KMS-11 (cell line): ENCODE measurements at regions not wholly inside any gene's neighbourhood (a gene's known extent, or its start where the extent isn't known, plus 50 kb on each side); places are given as distances from the start of the nearest gene placed in this dataset.

ENCODE experiments used
- H2AFZ ChIP-seq: fragments of 200-600 bp; sonication (generic); 2 replicates; pipeline ENCODE4 v1.6.1; 2016; ENCODE audit warnings: antibody characterized with exemption, mixed run types, low read depth
- H3K27ac ChIP-seq: fragments of 200-600 bp; sonication (generic); 2 replicates; pipeline ENCODE4 v1.6.1; 2016; ENCODE audit warnings: mild to moderate bottlenecking, mixed run types
- H3K27me3 ChIP-seq: fragments of 200-600 bp; sonication (generic); 2 replicates; pipeline ENCODE4 v1.6.1; 2017; ENCODE audit warnings: mild to moderate bottlenecking, low read depth, mixed run types, moderate library complexity; ENCODE audit not compliant: insufficient read depth
- H3K36me3 ChIP-seq: fragments of 200-600 bp; sonication (generic); 2 replicates; pipeline ENCODE4 v1.6.1; 2017; ENCODE audit warnings: mild to moderate bottlenecking, mixed run types; ENCODE audit not compliant: insufficient read depth
- H3K4me1 ChIP-seq: fragments of 200-600 bp; sonication (generic); 2 replicates; pipeline ENCODE4 v1.6.1; 2016; ENCODE audit warnings: mild to moderate bottlenecking, low read depth, mixed run types; ENCODE audit not compliant: poor library complexity, severe bottlenecking
- H3K4me2 ChIP-seq: fragments of 200-600 bp; sonication (generic); 2 replicates; pipeline ENCODE4 v1.7.0; 2016; ENCODE audit warnings: mild to moderate bottlenecking, mixed run types
- H3K4me3 ChIP-seq: fragments of 200-600 bp; sonication (generic); IDR thresholded peaks from 2 replicates; pipeline ENCODE4 v1.6.1; 2017; ENCODE audit warnings: low read depth, low read length, mixed read lengths; ENCODE audit not compliant: insufficient read depth
- H3K79me2 ChIP-seq: fragments of 200-600 bp; sonication (generic); 2 replicates; pipeline ENCODE4 v1.6.1; 2016; ENCODE audit warnings: low read depth, mixed run types; ENCODE audit not compliant: insufficient read depth
- H3K9ac ChIP-seq: fragments of 200-600 bp; sonication (generic); 2 replicates; pipeline ENCODE4 v1.6.1; 2016; ENCODE audit warnings: mild to moderate bottlenecking, mixed run types
- H4K20me1 ChIP-seq: fragments of 200-600 bp; sonication (generic); 2 replicates; pipeline ENCODE4 v1.6.1; 2016; ENCODE audit warnings: mild to moderate bottlenecking, mixed run types; ENCODE audit not compliant: insufficient read depth
- CTCF ChIP-seq: fragments of 200-600 bp; sonication (generic); conservative IDR thresholded peaks from 2 replicates; pipeline ENCODE4 v1.6.1; 2017; ENCODE audit warnings: low read depth, mild to moderate bottlenecking, antibody characterized with exemption, low read length, moderate library complexity, mixed read lengths

DNA sequence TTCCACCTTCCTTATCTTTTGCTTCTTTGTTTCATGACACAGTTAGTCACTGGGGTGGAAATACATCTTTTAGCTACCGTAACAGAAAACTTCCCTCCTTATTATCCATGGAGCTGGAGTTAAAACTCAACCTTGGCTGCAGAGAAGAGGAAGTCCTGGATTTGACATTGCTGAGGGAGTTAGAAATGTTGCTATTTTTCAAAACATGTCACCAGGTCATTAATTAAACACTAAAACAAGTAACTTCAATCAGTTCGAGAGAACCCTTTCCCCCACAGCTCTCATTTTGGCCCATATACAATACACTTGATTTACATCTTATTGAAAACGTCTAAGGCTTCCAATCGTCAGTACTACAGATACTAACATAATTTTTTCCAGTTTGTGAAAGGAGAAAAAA, 237.9 kb upstream of the CD180 start:
- Histone ChIP-seq H3K79me2 (no peaks in the 10 kb centered on the region), H4K20me1 (no peaks in the 10 kb centered on the region), H3K4me3 (no peak overlapping the region), H3K9ac (no peak overlapping the region), H3K36me3 (no peaks in the 10 kb centered on the region), H3K4me1 (no peaks in the 10 kb centered on the region), H3K27ac (no peak overlapping the region), H3K4me2 (no peak overlapping the region), H2AFZ (no peak overlapping the region), H3K27me3 (no peaks in the 10 kb centered on the region)
- TF ChIP-seq CTCF, result no peak

GRCh38 chr5:67432606-67433005, 236.0 kb upstream of the CD180 start:
- Histone ChIP-seq H3K9ac (no peak overlapping the region), H3K79me2 (no peaks in the 10 kb centered on the region), H3K4me1 (no peaks in the 10 kb centered on the region), H3K36me3 (no peaks in the 10 kb centered on the region), H3K27ac (no peak overlapping the region), H4K20me1 (no peaks in the 10 kb centered on the region), H3K4me2 (no peak overlapping the region), H2AFZ (no peak overlapping the region), H3K27me3 (no peaks in the 10 kb centered on the region), H3K4me3 (no peak overlapping the region)
- TF ChIP-seq CTCF, result no peak

GRCh38 chr5:67431191-67431590, 234.6 kb upstream of the CD180 start:
- H3K27me3 ChIP-seq, result no peaks in the 10 kb centered on the region
- H4K20me1 ChIP-seq, result no peaks in the 10 kb centered on the region
- H3K4me2 ChIP-seq, result no peak overlapping the region
- TF ChIP-seq CTCF, result no peak
- no peaks in the 10 kb centered on the region for H3K36me3 ChIP-seq
- H3K79me2 ChIP-seq, result no peaks in the 10 kb centered on the region
- H2AFZ ChIP-seq, result no peak overlapping the region
- no peaks in the 10 kb centered on the region for H3K4me1 ChIP-seq
- H3K4me3 ChIP-seq, result no peak overlapping the region
- no peak overlapping the region for H3K27ac ChIP-seq
- H3K9ac ChIP-seq, result no peak overlapping the region

DNA sequence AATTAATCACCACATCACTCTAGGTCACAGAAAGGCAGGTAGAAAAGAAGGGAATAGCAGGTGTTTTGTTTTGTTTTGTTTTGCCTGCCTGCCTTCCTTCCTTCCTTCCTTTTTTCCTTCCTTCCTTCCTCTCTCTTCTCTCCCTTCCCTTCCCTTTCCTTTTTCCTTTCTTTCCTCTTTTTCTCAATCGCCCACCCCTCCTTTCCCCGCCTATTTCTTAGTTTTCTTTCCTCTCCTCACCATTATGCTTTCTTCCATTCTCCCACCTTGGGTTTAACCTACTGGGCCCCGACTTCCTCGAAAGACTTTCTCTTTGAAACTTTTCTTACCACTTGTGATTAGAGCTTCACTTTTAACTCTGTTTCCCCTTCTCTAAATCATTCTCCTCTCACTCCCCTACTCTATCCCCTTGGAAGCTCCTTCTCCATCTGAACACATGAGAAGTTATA, 231.3 kb upstream of the CD180 start:
- Histone ChIP-seq H4K20me1 (no peaks in the 10 kb centered on the region), H3K36me3 (no peaks in the 10 kb centered on the region), H3K27me3 (no peaks in the 10 kb centered on the region), H3K4me2 (no peak overlapping the region), H3K4me3 (no peak overlapping the region), H2AFZ (no peak overlapping the region), H3K79me2 (no peaks in the 10 kb centered on the region), H3K4me1 (no peaks in the 10 kb centered on the region), H3K9ac (no peak overlapping the region), H3K27ac (no peak overlapping the region)
- no peak for TF ChIP-seq CTCF
